OCI-LY7 (cell line): ENCODE measurements at regions not wholly inside any gene's neighbourhood (a gene's known extent, or its start where the extent isn't known, plus 50 kb on each side); places are given as distances from the start of the nearest gene placed in this dataset.

Source experiments
- EZH2phosphoT487 ChIP-seq: fragments of 200-600 bp; sonication (generic); IDR thresholded peaks from 2 replicates; pipeline ENCODE4 v1.6.1; 2018; ENCODE audit warnings: low read depth, borderline replicate concordance, mild to moderate bottlenecking, mixed run types, antibody characterized with exemption, low read length, moderate library complexity, mixed read lengths
- TF ChIP-seq, protein P1 (sequence below): fragments of 200-600 bp; sonication (generic); conservative IDR thresholded peaks from 2 replicates; pipeline ENCODE4 v1.5.1; 2014; ENCODE audit warnings: mild to moderate bottlenecking, antibody characterized with exemption, low read length, moderate library complexity, mixed read lengths

- TF ChIP-seq, protein P1, sequence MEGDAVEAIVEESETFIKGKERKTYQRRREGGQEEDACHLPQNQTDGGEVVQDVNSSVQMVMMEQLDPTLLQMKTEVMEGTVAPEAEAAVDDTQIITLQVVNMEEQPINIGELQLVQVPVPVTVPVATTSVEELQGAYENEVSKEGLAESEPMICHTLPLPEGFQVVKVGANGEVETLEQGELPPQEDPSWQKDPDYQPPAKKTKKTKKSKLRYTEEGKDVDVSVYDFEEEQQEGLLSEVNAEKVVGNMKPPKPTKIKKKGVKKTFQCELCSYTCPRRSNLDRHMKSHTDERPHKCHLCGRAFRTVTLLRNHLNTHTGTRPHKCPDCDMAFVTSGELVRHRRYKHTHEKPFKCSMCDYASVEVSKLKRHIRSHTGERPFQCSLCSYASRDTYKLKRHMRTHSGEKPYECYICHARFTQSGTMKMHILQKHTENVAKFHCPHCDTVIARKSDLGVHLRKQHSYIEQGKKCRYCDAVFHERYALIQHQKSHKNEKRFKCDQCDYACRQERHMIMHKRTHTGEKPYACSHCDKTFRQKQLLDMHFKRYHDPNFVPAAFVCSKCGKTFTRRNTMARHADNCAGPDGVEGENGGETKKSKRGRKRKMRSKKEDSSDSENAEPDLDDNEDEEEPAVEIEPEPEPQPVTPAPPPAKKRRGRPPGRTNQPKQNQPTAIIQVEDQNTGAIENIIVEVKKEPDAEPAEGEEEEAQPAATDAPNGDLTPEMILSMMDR = no peak
- TF ChIP-seq EZH2phosphoT487 = no peak
Measured at GRCh38 chr7:118699222-118699621, 474.7 kb downstream of the ANKRD7 start.
